ENCODE measurements at regions not wholly inside any gene's neighbourhood (a gene's known extent, or its start where the extent isn't known, plus 50 kb on each side); places are given as distances from the start of the nearest gene placed in this dataset.

GRCh38 chr6:134508862-134509498, 191.1 kb upstream of the SGK1 start:
- DNase-seq (ENCODE audit: low read depth, low spot score): no peak

- no peak for DNase-seq (ENCODE audit: low read depth, low spot score)
Observed at GRCh38 chr6:134506162-134506561, 188.2 kb upstream of the SGK1 start.

- no peak for DNase-seq (ENCODE audit: low read depth, low spot score)
Observed at GRCh38 chr6:134503585-134504281, 185.8 kb upstream of the SGK1 start.

GRCh38 chr6:134502614-134503549, 185.0 kb upstream of the SGK1 start:
- no peak for DNase-seq (ENCODE audit: low read depth, low spot score)

- DNase-seq (ENCODE audit: low read depth, low spot score): no peak
Observed at GRCh38 chr6:134495890-134496248, 178.0 kb upstream of the SGK1 start.

- no peak for DNase-seq (ENCODE audit: low read depth, low spot score)
Observed at GRCh38 chr6:134495203-134495889, 177.4 kb upstream of the SGK1 start.

- no peak for DNase-seq (ENCODE audit: low read depth, low spot score)
Observed at GRCh38 chr6:134493789-134494188, 175.9 kb upstream of the SGK1 start.

- no peak for DNase-seq (ENCODE audit: low read depth, low spot score)
Observed at GRCh38 chr6:134491477-134491876, 173.6 kb upstream of the SGK1 start.

- no peak for DNase-seq (ENCODE audit: low read depth, low spot score)
Observed at GRCh38 chr6:134482593-134483270, 164.8 kb upstream of the SGK1 start.

- no peak for DNase-seq (ENCODE audit: low read depth, low spot score)
Observed at GRCh38 chr6:134481966-134482365, 164.1 kb upstream of the SGK1 start.

GRCh38 chr6:134480593-134480992, 162.7 kb upstream of the SGK1 start:
- DNase-seq (ENCODE audit: low read depth, low spot score): peak; percentile 47

- DNase-seq (ENCODE audit: low read depth, low spot score): no peak
Observed at GRCh38 chr6:134478764-134479399, 161.0 kb upstream of the SGK1 start.

- no peak for DNase-seq (ENCODE audit: low read depth, low spot score)
Observed at GRCh38 chr6:134477991-134478635, 160.2 kb upstream of the SGK1 start.

- no peak for DNase-seq (ENCODE audit: low read depth, low spot score)
Observed at GRCh38 chr6:134474955-134475354, 157.0 kb upstream of the SGK1 start.

- DNase-seq (ENCODE audit: low read depth, low spot score): no peak
Observed at GRCh38 chr6:134472661-134473060, 154.7 kb upstream of the SGK1 start.

- no peak for DNase-seq (ENCODE audit: low read depth, low spot score)
Observed at GRCh38 chr6:134472046-134472445, 154.1 kb upstream of the SGK1 start.

GRCh38 chr6:134470457-134470975, 152.6 kb upstream of the SGK1 start:
- DNase-seq (ENCODE audit: low read depth, low spot score): no peak

- no peak for DNase-seq (ENCODE audit: low read depth, low spot score)
Observed at GRCh38 chr6:134469702-134470456, 152.0 kb upstream of the SGK1 start.

- DNase-seq (ENCODE audit: low read depth, low spot score): no peak
Observed at GRCh38 chr6:134468633-134469032, 150.7 kb upstream of the SGK1 start.
